VCaP (cell line): ENCODE measurements at regions not wholly inside any gene's neighbourhood (a gene's known extent, or its start where the extent isn't known, plus 50 kb on each side); places are given as distances from the start of the nearest gene placed in this dataset.

ENCODE experiments used
- H3K27ac ChIP-seq: fragments of 450-650 bp; 2 replicates; pipeline ENCODE4 v1.5.1; 2017
- TF ChIP-seq, protein P1 (sequence below): fragments of 450-650 bp; conservative IDR thresholded peaks from 2 replicates; pipeline ENCODE4 v1.5.1; 2017; ENCODE audit warnings: mild to moderate bottlenecking, moderate library complexity

DNA sequence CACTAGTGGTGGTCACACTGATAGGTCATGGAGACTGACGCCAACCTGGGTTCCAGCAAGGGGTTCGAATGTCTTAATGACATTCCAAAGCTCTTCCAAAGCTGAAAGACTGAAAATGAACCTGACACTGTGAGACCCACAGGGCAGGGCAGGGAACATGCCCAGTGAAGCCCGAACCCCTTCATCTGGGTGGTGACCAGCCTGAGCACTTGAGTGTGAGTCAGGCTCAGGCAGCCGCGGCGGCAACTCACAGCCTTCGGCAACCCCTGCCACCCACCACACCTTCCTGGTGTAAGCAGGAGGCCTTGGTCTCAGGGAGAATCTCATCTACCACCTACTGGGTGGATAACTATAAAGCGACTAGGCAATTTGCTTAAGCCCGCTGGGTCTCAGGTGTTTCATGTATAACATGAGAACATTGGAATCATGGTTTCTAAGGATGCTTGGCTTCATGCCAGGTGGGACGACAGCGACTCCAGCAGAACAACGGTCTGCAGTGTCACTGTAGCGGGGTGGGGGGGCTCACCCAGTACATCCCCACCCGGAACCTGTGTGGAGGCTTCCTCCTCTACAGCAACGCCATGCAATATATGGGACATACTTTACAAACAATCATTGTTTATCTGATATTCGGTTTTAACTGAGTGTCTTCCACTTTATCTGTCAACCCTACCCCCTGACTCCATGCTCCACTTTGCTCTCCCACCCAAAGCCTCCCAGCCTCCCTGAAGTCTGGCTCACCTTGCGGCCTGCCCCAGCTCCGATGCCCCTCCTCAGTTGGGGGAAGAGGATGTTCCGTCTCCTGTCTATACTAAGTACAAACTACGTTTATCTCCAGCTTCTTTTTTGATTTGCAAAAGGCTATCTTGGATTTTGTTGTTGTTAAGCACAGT, 125.0 kb upstream of the MEF2A start:
- TF ChIP-seq, protein P1, sequence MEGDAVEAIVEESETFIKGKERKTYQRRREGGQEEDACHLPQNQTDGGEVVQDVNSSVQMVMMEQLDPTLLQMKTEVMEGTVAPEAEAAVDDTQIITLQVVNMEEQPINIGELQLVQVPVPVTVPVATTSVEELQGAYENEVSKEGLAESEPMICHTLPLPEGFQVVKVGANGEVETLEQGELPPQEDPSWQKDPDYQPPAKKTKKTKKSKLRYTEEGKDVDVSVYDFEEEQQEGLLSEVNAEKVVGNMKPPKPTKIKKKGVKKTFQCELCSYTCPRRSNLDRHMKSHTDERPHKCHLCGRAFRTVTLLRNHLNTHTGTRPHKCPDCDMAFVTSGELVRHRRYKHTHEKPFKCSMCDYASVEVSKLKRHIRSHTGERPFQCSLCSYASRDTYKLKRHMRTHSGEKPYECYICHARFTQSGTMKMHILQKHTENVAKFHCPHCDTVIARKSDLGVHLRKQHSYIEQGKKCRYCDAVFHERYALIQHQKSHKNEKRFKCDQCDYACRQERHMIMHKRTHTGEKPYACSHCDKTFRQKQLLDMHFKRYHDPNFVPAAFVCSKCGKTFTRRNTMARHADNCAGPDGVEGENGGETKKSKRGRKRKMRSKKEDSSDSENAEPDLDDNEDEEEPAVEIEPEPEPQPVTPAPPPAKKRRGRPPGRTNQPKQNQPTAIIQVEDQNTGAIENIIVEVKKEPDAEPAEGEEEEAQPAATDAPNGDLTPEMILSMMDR, result no peak
- no peak overlapping the region for H3K27ac ChIP-seq

DNA sequence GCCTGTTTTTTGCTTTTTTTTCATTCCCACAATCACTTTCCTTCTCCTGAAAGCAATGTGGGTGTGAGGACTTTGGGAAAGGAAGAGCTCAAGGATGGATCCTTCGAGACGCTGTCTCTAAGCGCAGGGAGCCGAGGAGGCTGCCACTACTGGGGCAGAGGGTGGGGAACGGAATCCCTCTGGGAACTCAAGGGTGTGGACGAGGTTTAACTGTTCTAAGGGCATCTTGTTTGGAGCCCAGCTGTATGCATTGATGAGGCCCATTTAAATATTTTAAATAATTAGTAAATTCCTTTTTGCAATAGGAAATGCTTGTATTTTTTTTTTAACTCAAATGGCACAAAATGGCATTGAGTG, 124.4 kb upstream of the MEF2A start:
- TF ChIP-seq, protein P1, result no peak
- H3K27ac ChIP-seq, result no peak overlapping the region; the same call in 1 of the 2 replicates

DNA sequence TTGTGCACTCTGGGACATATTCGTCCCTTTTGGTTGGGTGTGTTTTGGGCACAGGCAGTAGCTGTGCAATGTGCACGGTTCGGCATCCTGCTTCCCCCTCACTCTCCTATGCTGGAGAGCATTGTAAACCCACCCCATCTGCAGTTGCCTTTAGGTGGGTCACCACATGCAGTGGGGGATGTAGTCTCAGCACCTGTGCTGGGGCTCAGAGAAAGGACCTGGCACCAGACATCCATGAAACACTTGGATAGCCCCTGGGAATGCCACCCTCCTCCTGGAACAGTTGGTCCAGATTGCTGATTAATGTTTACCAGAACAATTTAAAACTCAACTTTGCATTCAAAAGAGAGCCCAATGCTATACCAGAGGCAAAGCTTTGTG, 123.9 kb upstream of the MEF2A start:
- TF ChIP-seq, protein P1, result no peak
- peak overlapping the region; percentile 18; the same call in 1 of the 2 replicates for H3K27ac ChIP-seq

DNA sequence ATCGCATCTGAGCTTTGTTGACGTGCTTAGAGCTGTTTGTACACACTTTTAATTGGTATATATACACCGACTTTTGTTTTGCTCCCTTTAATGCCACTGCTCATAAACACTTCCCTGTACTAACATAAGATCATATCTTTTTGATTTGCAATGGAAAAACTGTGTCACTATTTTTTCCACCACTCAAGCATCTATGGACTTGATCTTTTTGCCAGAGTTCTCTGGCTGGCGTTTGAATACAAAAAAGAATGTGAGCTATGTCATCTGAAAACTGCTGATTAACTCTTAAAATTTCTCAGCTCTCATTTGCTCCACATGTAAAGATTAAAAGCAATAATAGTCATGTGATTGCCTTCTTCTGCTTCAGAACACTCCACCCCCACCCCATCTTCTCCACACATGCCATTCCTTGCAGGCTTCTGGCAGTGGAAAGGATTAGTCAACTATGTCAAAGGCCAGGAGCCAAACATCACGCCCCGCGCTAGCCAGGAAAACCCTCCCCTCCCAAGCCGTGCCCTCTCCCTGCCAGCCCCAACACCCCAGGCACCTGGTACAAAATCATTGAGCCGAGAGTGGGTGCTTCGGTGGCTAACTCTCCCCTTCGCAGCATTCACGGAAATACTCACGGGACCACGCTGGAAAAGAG, 123.4 kb upstream of the MEF2A start:
- TF ChIP-seq, protein P1, result no peak
- H3K27ac ChIP-seq, result peak overlapping the region; percentile 18; the same call in 1 of the 2 replicates

- TF ChIP-seq, protein P1, result no peak
- 0 out of 2 replicates have a peak overlapping the region, but pooled peaks have one; percentile 18 for H3K27ac ChIP-seq
These were observed 122.6 kb upstream of the MEF2A start for GRCh38 chr15:99443056-99443756.

DNA sequence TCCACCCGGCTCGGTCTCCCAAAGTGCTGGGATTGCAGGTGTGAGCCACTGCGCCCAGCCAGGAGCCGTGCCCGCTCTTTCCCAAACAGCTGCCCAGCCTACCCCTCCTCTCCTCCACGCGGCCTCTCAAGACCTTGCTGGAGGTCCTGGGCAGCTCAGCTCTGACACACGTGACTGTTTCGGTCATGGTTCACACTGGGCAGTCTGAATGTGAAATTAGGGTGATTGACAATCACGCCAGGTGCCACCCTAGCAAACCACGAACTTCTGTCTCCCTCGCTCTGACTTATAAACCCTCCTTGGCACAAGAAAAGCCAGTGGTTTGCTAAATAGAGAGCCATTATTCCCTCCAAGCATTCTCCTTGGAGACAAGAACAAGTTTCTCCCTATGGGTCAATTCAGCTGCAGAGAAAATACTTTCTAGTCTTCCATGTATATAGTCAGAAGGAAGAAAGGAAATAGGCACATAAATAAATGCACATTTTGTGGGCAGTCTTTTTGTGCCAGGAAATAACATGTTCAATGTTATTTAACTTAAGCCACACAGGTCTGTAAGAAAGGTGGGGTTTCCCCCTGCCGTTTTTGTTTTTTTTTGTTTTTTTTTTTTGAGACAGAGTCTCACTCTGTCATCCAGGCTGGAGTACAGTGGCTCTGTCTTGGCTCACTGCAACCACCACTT, 121.9 kb upstream of the MEF2A start:
- no peak overlapping the region for H3K27ac ChIP-seq
- TF ChIP-seq, protein P1, result no peak
